ENCODE measurements at regions not wholly inside any gene's neighbourhood (a gene's known extent, or its start where the extent isn't known, plus 50 kb on each side); places are given as distances from the start of the nearest gene placed in this dataset.

DNA sequence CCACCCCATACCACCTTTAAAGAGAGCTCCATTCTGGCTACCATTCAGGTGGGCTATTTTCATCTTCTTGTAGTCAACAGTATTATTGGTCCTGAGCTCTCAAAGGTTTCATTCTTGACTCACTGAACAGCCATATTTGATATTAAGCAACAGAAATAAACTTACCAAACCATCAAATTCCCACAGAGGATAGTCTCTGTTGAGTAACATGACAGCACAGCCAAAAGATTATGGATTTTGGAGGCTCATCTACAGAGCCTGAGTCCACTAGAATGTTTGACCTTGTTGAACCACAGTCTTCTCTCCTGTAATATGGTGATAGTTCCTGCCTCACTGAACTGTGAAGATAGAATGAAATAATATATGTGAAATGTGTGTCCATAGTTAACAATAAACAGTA is 276.3 kb upstream of the LDB2 start:
- Histone ChIP-seq H3K9me3 (no peaks in the 10 kb centered on the region), H3K4me3 (no peak overlapping the region), H3K36me3 (no peaks in the 10 kb centered on the region), H3K27ac (no peak overlapping the region), H3K4me1 (no peaks in the 10 kb centered on the region), H3K27me3 (no peaks in the 10 kb centered on the region)
- intact Hi-C loops (cut with DNase I; ENCODE audit: low total_unique reads), result no loop called here
- no peak for TF ChIP-seq POLR2A (IDR thresholded peaks at IDR 0.05)
- TF ChIP-seq, protein P1, sequence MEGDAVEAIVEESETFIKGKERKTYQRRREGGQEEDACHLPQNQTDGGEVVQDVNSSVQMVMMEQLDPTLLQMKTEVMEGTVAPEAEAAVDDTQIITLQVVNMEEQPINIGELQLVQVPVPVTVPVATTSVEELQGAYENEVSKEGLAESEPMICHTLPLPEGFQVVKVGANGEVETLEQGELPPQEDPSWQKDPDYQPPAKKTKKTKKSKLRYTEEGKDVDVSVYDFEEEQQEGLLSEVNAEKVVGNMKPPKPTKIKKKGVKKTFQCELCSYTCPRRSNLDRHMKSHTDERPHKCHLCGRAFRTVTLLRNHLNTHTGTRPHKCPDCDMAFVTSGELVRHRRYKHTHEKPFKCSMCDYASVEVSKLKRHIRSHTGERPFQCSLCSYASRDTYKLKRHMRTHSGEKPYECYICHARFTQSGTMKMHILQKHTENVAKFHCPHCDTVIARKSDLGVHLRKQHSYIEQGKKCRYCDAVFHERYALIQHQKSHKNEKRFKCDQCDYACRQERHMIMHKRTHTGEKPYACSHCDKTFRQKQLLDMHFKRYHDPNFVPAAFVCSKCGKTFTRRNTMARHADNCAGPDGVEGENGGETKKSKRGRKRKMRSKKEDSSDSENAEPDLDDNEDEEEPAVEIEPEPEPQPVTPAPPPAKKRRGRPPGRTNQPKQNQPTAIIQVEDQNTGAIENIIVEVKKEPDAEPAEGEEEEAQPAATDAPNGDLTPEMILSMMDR (IDR thresholded peaks at IDR 0.05), result no peak
- DNase-seq, result no peak

DNA sequence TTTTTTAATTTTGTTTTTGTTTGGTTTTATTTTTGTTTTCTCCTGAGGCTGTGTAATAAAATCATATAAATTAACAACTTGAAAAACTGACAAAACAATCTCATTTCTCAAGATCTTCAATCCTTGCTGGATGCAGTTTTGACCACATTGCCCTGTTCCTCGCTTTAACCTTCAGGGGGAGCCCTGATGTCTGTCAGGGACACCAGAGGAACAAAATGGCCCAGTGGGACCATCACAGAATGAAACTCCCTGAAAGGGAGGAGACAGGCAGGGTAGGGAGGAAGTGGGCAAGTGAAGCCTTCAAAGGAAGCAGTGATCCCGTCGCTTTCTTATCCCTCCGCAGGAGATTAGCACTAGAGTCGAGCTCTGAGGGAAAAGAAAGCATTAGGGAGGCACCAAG is 274.9 kb upstream of the LDB2 start:
- TF ChIP-seq, protein P1 (IDR thresholded peaks at IDR 0.05), result no peak
- TF ChIP-seq POLR2A (IDR thresholded peaks at IDR 0.05), result no peak
- no peaks in the 10 kb centered on the region for H3K27me3 ChIP-seq
- H3K36me3 ChIP-seq, result no peaks in the 10 kb centered on the region
- intact Hi-C loops (cut with DNase I; ENCODE audit: low total_unique reads), result no loop called here
- no peak for DNase-seq
- H3K4me3 ChIP-seq, result no peak overlapping the region
- H3K27ac ChIP-seq, result no peak overlapping the region
- H3K4me1 ChIP-seq, result no peaks in the 10 kb centered on the region
- H3K9me3 ChIP-seq, result no peaks in the 10 kb centered on the region

DNA sequence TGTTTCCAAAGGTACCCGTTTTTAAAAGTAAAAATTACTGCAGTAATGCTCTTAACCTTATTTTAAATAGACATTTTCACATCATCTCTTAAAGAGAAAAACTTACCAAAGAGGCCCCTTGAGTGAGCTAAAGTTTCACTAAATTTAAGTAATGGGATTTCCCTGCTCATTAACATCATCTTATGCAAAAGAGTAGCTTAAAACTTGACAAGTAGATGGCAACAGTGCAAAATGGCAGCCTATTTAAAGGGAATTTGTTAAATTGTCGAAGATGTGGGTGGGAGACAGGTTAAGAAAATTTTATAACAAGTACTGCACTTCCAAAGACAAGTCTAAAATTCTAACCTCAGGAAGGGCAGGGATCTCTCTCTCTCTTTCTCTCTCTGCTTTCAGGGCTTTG is 271.7 kb upstream of the LDB2 start:
- Histone ChIP-seq H3K27me3 (no peaks in the 10 kb centered on the region), H3K27ac (peak overlapping the region in 1 of 2 donors; percentile 74), H3K9me3 (no peaks in the 10 kb centered on the region), H3K4me1 (peaks cover 0 to 9% of the 10 kb centered on the region in 2 donors), H3K36me3 (no peaks in the 10 kb centered on the region), H3K4me3 (no peak overlapping the region)
- intact Hi-C loops (cut with DNase I; ENCODE audit: low total_unique reads), result no loop called here
- no peak for DNase-seq
- no peak for TF ChIP-seq POLR2A (IDR thresholded peaks at IDR 0.05)
- TF ChIP-seq, protein P1 (IDR thresholded peaks at IDR 0.05), result no peak

DNA sequence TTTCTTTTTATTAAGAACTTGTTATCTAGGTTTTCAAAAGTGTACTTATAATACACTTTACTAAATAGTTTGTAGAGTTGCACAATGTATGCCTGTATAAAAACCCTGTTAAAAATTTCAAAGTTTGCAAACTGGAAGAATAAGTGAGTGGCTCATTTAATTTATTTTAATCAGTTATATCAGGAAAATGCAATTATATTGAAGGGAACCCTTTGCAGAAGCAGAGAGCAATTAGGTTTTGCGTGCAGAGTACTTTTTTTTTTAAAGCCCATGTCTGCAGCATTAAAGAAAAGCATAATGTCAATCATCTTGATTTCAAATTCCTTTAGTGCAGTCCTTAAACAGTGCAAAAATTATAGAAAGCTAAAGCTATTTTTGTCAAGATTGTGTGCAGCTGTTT is 271.3 kb upstream of the LDB2 start:
- Histone ChIP-seq H3K36me3 (no peaks in the 10 kb centered on the region), H3K4me3 (no peak overlapping the region), H3K27me3 (no peaks in the 10 kb centered on the region), H3K27ac (peak overlapping the region; percentile 26 to 74), H3K4me1 (peaks cover 0 to 9% of the 10 kb centered on the region in 2 donors), H3K9me3 (no peaks in the 10 kb centered on the region)
- TF ChIP-seq POLR2A (IDR thresholded peaks at IDR 0.05), result no peak
- TF ChIP-seq, protein P1 (IDR thresholded peaks at IDR 0.05), result no peak
- intact Hi-C loops (cut with DNase I; ENCODE audit: low total_unique reads), result no loop called here
- no peak for DNase-seq

DNA sequence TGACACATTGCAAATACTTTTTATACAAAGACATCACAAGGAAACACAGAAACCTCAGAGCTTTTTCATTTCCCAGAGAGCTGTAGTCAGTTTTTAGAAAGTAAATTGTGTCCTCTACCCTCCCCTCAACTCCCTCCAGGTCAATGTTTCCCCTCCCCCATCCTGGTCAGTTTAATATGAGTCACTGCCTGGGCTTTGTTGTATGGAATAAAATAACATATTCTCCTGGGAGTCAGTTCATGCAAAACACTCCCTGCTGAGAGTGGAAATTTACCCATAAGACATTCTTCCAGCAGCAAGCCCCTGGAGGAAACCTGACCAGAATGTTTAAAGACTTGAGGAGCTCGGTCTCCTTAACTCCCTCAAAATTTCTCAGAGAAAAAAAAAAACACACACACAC is 270.1 kb upstream of the LDB2 start:
- TF ChIP-seq, protein P1 (IDR thresholded peaks at IDR 0.05), result no peak
- no peak for TF ChIP-seq POLR2A (IDR thresholded peaks at IDR 0.05)
- peak; percentile 22 to 68 for DNase-seq
- Histone ChIP-seq H3K36me3 (no peaks in the 10 kb centered on the region), H3K4me1 (peaks cover 0 to 9% of the 10 kb centered on the region in 2 donors), H3K9me3 (no peaks in the 10 kb centered on the region), H3K4me3 (no peak overlapping the region), H3K27me3 (no peaks in the 10 kb centered on the region), H3K27ac (peak overlapping the region; percentile 53 to 74)
- intact Hi-C loops (cut with DNase I; ENCODE audit: low total_unique reads), result no loop called here
